ENCODE measurements at regions not wholly inside any gene's neighbourhood (a gene's known extent, or its start where the extent isn't known, plus 50 kb on each side); places are given as distances from the start of the nearest gene placed in this dataset.

DNA sequence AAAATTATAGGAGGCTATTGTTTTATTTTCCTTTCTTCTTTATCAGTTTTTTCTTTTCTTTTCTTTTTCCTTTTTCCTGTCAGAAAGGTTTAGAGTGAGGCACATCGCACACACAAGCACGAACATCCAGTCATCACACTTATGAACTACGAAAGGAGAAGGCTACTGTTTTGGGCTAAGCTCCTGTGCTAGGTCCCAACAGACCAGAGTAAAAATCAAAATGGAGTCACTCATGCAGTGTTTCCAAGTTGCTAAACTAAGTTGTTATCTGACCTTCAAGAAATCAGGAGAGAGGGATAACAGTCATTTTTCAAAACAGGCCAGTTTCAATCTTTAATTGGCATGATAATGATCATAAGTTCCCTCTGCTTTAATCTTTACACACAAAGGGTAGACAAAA, 93.6 kb downstream of the CD24 start:
- TF ChIP-seq, protein P1, sequence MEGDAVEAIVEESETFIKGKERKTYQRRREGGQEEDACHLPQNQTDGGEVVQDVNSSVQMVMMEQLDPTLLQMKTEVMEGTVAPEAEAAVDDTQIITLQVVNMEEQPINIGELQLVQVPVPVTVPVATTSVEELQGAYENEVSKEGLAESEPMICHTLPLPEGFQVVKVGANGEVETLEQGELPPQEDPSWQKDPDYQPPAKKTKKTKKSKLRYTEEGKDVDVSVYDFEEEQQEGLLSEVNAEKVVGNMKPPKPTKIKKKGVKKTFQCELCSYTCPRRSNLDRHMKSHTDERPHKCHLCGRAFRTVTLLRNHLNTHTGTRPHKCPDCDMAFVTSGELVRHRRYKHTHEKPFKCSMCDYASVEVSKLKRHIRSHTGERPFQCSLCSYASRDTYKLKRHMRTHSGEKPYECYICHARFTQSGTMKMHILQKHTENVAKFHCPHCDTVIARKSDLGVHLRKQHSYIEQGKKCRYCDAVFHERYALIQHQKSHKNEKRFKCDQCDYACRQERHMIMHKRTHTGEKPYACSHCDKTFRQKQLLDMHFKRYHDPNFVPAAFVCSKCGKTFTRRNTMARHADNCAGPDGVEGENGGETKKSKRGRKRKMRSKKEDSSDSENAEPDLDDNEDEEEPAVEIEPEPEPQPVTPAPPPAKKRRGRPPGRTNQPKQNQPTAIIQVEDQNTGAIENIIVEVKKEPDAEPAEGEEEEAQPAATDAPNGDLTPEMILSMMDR (IDR thresholded peaks at IDR 0.05; ENCODE audit: extremely low read depth, insufficient read depth, missing control alignments) = no peak
- no peak for DNase-seq (ENCODE audit: low spot score)
- in situ Hi-C loops (cut with MboI; ENCODE audit: low pct_unique_long_range_greater_than_20kb, low sequenced_read_pairs, unreplicated experiment) = no loop called here

DNA sequence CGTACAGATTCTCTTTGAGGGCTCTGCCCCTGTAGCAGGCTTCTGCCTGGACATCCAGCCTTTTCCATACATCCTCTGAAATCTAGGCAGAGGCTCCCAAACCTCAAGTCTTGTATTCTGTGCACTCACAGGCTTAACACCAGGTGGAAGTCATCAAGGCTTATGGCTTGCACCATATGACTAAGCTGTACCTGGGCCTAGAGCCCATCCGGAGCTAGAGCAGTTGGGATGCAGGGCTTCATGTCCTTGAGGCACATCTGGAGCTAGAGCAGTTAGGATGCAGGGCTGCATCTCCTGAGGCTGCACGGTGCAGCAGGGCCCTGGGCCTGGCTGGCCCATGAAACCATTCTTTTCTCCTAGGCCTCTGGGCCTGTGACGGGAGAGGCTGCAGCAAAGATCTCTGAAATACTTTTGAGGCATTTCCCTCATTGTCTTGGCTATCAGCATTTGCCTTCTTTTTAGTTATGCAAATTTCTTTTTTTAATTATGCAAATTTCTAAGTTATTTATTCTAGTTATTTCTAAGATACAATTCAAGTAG, 98.7 kb downstream of the CD24 start:
- TF ChIP-seq, protein P1 (IDR thresholded peaks at IDR 0.05; ENCODE audit: extremely low read depth, insufficient read depth, missing control alignments) = no peak
- no peak for DNase-seq (ENCODE audit: low spot score)
- in situ Hi-C loops (cut with MboI; ENCODE audit: low pct_unique_long_range_greater_than_20kb, low sequenced_read_pairs, unreplicated experiment) = no loop called here

DNA sequence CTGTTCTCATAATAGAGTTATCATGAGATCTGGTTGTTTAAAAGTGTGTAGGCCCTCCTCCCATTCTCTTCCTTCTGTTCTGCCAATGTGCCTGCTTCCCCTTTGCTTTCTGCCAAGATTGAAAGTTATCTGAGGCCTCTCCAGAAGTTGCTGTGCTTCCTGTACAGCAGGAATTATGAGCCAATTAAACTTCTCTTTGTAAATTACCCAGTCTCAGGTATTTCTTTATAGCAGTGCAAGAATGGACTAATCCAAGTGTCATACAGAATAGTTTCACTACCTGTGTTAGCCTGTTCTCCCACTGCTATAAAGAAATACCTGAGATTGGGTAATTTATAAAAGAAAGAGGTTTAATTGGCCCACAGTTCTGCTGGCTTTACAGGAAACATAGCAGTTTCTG, 100.0 kb downstream of the CD24 start:
- TF ChIP-seq, protein P1 (IDR thresholded peaks at IDR 0.05; ENCODE audit: extremely low read depth, insufficient read depth, missing control alignments) = no peak
- in situ Hi-C loops (cut with MboI; ENCODE audit: low pct_unique_long_range_greater_than_20kb, low sequenced_read_pairs, unreplicated experiment) = no loop called here
- DNase-seq (ENCODE audit: low spot score) = no peak

DNA sequence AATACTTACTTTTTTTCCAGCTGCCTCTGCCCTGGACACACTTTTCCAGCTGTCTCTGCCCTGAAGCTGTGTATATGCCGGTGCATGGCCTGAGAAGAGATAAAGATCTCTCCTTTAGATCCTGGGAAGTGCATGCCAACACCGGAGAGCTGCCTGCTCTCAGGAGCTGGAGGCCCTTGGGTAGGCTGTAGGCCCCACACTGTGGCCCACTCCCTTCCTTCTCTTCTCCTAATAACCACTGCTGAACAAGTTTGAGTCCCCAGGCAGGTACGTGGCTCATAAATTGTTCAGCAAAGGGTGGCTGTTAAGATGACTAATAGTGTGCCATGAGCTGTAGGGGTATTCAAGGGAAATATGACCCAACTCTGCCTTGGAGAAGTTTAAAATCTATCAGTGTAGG, 102.5 kb downstream of the CD24 start:
- in situ Hi-C loops (cut with MboI; ENCODE audit: low pct_unique_long_range_greater_than_20kb, low sequenced_read_pairs, unreplicated experiment) = no loop called here
- TF ChIP-seq, protein P1 (IDR thresholded peaks at IDR 0.05; ENCODE audit: extremely low read depth, insufficient read depth, missing control alignments) = no peak
- DNase-seq (ENCODE audit: low spot score) = no peak

DNA sequence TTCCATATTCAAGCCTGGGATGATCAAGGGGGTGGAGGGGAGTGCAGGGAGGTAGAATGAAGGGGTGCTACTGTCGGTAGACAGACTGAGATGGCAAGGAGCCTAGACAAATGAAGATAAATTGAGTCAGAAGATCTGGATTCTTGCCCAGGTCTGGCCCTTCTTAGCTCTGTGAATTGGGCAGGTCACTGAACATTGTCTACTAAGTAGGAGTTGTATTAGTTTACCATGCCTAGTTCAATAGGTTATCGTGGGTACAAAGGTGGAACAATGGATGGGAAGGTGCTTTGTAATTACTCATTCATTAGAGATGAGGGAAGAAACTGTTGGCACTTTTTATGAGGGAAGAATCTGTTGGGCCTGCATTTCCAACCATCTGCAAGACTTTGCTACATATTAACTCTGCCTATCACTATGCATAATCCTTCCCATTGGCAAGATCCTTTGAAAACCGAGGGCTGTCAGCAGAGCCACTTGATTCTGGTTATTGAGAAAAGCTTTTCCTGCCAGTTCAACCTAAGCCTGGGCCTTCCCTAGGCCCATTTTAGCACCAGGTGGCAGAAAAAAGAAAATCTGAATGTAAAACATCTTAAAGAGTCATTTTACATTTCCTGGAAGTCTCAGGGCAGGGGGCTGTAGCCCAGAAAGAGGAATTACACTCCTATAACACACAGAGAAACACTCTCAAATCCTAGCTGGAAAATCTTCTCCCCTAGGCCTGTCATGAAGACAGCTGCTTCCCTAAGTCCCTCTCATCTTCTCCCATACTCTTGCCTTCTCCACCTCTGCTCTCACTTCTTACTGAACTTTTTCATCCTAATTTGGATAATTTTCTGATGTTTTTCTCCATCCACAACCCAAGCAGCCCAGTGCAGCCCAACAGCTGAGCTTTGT, 103.5 kb downstream of the CD24 start:
- TF ChIP-seq, protein P1 (IDR thresholded peaks at IDR 0.05; ENCODE audit: extremely low read depth, insufficient read depth, missing control alignments) = no peak
- in situ Hi-C loops (cut with MboI; ENCODE audit: low pct_unique_long_range_greater_than_20kb, low sequenced_read_pairs, unreplicated experiment) = no loop called here
- DNase-seq (ENCODE audit: low spot score) = no peak

DNA sequence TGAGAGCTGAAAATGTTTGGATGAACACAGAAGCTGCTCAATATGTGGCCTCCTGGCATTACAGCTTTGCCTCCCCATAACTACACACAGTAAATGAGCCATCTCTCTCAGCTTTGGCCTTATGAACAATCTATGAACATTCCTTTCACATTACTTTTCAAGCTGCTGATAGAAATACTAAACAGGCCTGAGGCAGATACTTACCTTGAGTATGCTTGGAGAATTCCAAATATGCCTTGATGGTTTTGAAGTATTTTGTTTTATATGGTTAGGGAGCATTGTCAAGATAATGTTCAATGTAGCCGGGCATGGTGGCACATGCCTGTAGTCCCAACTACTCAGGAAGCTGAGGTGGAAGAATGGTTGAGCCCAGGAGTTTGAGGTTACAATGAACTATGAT, 104.5 kb downstream of the CD24 start:
- in situ Hi-C loops (cut with MboI; ENCODE audit: low pct_unique_long_range_greater_than_20kb, low sequenced_read_pairs, unreplicated experiment) = no loop called here
- DNase-seq (ENCODE audit: low spot score) = no peak
- TF ChIP-seq, protein P1 (IDR thresholded peaks at IDR 0.05; ENCODE audit: extremely low read depth, insufficient read depth, missing control alignments) = no peak
